GM21723 (cell line): ENCODE measurements at regions not wholly inside any gene's neighbourhood (a gene's known extent, or its start where the extent isn't known, plus 50 kb on each side); places are given as distances from the start of the nearest gene placed in this dataset.

Experiments
- ATAC-seq: cut with Tn5 transposase; IDR thresholded peaks from one replicate; pipeline ENCODE4 v1.9.1; 2021; ENCODE audit warnings: mild to moderate bottlenecking, moderate library complexity; ENCODE audit not compliant: unreplicated experiment

DNA sequence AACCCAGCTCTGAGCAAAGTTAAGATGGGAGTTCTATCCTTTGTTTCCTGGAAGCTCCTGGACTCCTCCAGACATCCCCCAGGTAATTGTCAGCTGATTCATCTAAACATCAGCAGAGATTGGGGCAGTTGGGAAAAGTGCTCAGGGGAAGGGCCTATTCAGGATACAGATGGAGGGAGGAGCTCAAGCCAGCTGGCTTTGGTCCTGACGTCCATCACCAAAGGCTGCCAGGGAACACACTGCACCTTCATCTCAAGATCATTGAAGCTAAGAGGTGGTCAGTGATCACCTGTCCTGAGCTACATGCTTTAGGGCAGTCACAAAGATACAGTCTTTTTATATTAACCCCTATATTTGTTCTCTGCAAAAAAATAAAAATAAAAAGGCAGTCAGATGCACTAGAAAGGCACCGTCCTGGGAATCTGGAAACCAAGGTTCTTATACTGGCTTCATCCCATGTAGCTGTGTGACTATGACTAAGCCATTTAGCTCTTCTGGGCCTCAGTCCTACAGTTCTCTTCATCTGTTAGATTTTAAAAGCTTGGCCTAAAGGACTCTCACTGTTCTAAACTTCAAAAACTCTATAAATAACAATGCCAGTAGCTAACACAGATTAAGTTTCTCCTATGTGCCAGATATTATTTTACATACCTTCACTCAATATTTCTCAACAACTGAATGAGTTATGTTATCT lies 446.5 kb downstream of the BCL11A start:
- no peak for ATAC-seq

DNA sequence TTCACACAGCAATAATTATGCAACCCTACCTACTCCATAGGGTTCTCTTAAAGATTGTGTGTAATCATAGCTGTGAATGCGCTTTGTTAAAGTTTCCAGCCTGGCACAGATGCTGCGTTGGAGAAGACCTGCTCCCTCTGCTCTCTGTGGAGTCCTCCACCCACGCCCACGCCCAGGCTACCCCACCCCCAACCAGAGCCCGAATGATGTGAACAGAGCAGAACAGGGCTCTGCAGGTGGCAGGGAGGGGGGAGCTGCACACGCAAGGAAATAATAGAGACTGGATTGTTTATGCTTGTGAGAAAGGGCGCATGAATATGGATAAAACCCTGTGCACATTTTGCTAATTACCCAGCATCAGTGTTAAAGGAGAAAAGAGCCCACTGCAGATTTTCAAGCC lies 447.5 kb downstream of the BCL11A start:
- no peak for ATAC-seq

DNA sequence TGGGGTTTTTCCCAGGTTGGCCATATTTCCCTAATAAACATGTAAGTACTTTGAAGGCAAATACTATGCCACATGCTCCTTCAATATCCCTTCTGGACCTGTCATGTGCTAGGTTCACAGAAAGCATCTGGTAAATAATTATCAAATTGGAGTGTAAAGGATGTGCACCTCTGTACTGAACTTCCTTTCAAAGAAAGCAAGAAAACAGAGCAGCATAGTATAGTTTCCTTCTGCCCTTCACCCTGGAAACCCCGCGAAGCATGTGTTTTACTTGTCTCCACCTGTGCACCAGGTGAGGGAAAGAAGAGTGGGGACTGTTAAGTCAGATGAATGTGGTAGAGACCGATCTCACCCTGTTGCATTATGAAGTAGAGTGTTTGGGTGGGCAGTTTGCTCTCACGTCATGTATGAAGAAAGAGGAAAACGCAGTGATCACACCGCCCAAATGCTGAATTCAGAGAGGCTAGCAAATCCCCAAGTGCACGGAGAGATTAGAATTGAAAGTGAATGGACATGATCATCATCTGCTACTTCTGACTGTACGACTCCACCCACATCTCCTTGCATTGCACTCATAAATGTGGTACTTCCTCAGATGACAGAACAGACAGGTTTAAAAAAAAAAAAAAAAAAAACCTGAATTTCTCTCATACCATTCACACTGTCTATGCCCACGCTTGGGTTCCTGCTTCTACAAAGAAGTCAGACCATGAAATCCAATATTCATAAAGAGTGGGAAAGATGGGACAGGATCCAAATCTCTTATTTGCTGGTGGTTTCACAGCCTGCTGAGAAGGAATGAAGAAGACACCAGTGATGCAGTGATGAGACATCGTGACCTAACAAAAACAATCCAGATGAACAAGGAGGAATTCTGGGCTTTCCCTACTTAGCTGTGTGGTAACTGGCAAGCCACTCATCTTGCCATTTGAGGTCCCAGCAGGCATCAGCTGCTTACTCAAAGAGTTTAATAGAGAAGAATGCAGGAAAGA lies 448.6 kb downstream of the BCL11A start:
- peak; percentile 67 for ATAC-seq

DNA sequence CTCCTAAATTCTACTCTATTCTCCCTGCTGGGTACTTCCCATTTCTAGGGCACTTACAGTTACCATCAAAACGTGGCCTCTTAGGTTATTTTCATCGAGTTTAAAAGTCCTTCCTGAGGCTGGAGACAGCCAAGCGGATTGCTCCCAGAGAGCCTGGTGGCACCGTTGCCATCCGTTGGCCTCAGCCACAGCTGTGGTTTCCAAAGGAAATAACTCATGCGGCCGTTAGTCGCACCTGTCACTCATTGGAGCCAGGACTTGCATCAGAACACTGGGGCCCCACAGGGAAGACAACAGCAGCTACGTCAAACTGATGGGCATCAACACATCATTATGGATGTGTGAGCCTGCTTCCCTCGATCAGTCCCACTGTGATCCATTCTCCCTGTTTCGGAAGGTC lies 453.4 kb downstream of the BCL11A start:
- no peak for ATAC-seq

DNA sequence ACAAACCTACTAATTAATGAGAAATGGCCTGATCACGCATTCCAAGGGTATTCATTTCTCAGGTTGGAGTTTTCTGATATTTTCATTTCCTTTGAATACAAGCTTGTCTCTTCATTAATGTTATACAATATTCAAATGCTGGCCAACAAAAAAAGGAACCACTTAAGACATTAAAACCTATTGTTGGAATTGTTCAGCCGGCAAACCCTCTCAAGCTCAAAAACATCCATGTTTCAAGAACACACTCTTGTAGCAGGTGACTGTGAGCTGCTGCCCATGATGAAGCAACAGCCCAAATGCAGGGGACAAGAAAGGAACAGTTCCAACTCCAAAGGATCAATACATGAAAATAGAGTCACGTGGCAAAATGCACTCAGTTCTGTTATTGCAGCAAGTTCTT lies 454.5 kb downstream of the BCL11A start:
- ATAC-seq = no peak

DNA sequence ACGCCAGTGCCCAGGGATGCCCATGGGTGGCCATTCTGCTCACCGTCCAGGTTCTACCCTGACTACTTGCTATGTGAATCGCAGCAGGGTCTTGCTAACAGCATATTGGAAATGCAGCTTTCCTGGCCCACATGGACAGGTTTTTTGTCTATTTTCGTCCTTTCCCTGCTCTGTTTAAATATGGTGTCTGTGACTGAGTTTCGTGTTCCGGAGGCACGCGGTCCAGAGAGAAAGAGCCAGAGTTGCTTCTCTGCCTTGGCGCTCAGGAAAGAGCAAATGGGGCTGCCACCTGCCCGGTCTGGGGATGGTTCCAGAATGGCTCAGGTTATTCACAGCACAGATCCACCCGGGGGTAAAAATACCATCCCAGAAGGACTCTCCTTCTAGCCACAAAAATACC lies 456.2 kb downstream of the BCL11A start:
- no peak for ATAC-seq

DNA sequence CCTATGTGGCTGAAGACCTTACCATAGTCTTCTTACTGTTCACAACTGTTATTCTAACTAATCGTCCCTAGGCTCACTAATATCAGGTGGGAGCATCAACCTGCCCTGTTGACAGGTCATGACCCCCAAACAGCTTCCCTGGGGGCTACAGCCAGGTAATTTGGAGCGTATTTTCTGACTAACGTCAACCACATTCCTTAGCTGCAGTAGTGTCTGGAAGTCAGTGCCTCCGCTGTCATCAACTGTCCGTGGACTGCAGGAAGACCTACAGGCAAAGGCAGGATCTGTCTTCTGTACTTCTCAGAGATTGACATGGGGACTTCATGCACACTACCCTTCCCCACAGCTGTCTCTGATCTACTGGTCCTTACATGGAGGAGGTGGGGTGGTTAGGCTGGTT lies 456.9 kb downstream of the BCL11A start:
- ATAC-seq = no peak

DNA sequence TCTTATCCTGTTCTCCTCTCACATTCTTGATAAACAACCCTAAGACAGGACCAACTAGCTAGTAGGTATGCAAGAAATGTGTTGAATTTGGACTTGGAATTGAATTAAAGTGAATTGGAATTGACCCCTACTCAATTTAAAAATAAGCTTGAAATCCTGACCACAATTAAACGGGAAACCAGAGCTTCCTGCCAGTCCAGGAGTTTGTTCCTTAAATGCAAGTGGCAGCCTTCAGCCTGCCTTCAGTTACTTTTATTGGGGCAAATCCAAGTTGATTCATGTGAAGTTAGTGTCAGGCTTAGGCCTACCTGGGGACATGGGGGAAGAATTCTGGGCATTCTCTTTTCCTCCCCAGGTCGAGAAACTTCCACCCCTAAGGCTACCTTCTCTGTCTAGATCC lies 457.6 kb downstream of the BCL11A start:
- no peak for ATAC-seq

DNA sequence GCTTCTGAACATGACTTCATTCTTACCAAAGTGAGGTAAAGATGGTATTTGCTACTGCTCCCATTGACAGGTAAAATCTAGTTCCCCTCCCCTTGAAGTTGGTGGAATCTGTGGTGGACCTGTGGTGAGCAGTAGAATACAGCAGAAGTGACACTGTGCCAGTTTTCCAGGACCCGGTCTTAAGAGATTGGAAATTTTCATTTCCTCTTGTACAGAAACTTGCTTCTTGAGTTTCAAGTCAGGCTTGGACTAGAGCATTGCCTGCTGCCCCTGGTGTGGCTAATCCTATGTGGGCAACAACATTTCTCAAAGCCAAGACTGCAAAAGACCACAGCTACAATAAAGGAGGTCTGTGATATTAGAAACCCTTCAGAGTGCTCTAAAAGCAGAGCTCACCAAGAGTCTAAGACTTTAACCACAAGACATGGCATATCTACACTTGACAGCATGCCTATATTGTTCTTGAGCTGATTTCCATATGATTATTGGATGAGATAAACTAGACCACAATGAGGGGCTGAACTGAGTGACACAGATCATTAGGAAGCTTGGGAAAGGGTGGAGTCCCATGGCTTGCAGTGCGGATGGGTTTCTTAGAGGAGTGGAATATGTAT lies 458.1 kb downstream of the BCL11A start:
- no peak for ATAC-seq

DNA sequence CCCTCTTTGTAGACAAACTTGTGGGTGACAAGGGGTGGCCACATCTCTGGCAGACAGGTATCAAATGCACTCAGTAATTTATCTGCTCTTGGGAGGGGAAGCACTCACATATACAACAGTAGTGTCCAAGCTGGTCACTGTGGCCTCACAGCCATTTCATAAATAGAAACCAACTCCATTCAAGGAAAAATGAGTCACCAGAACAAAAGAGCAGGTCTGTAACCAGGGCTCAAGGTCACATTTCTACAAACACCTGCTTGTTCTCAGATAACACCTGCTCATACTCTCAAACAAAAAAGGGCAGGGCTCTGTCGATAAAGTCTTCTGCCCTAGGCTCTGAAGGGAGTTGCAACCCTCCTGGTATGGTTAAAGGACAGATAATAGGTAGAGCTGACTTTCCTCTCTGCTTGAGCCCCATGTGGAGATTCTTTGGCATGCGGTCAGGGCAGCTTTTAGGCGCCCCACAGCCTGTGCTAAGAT lies 459.0 kb downstream of the BCL11A start:
- ATAC-seq = no peak

DNA sequence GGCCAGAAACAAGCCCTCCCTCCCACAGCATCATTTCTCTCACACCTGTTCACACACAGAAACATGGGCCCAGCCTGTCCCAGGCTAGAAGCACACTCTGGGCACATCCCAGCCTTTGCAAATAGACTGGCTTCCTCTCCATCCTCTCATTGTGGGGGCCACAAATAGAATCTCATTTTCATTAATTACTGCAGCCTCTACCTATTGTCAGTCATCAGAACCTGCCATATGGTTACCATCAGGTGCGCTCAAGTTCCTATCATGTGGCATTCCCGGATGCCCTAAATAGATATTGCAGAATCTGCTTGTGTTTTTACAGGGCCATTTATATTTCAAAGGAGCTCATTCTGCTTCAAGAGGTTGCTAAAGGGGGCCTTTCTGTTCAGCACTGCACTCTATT lies 460.7 kb downstream of the BCL11A start:
- no peak for ATAC-seq

DNA sequence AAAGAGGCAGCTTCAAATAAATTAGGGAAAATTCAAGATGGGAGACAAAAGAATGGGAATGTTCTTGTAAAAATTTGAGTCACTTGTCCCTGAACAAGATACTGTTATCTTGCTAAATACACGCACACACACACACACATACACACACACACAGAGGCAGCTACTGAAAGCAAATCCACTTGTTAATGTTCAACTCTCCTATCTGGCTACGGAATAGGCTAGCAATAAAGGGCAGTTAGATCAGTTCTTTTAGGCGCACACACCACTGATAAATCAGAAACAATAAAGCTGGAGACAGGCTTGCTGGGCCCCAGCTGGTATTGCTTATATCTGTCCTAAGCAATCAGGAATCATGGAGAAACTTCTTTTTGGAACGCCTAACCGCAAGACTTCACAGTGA lies 461.6 kb downstream of the BCL11A start:
- no peak for ATAC-seq

DNA sequence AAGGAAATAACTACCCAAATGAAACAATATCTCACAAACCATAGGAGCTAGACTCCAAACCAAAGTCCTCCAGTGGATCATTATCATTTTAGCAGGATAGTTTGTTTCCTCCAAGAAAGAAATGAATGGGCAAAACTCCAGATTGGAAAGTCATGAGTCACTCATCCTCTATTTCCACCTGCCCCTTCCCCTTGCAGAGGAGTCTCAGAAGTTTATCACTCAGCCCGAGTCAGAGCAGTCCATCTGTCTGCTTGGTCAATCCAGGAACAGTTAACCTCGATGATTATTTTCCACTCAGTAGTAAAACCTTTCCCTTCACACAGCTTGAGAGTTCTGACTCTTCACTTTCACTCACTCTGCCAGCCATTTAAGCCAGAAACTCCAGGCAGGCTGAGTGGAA lies 462.2 kb downstream of the BCL11A start:
- no peak for ATAC-seq

DNA sequence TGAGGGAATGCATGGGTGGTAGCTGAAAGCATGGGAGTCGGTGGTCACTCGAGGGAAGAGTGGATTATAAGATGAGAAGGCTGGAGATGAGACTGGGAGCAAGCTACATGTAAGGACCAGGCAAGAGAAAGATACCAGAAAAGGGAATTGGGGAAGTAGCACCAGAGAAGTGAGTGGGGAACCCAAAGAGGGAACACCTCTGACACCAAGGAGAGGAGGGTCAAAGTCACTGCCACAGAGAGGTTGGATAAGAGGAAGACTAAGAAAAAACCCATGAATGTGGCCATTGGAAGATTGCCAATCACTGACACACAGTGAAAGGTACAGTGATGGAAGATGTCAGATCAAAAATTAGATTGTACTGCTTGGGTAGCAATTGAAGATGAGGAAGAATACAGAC lies 473.9 kb downstream of the BCL11A start:
- no peak for ATAC-seq

DNA sequence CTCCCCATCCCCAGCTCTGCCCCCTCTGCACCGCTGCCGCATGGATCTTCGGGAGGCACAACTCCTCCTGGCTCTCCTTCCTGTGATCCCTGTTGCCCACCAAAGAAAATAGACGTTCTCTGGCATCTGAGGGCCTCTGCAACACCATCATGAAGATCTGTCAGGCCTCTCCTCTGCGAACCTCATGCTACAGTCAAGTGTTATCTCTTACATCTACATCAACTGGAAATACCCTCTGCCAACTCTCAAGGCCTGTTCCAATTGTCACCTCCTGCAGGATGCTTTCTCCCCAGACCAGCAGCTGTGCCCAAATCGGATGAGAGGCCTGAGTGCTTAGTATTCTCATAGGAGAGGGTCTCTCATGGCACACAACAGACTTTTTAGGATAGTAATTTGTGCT lies 478.4 kb downstream of the BCL11A start:
- ATAC-seq = no peak

DNA sequence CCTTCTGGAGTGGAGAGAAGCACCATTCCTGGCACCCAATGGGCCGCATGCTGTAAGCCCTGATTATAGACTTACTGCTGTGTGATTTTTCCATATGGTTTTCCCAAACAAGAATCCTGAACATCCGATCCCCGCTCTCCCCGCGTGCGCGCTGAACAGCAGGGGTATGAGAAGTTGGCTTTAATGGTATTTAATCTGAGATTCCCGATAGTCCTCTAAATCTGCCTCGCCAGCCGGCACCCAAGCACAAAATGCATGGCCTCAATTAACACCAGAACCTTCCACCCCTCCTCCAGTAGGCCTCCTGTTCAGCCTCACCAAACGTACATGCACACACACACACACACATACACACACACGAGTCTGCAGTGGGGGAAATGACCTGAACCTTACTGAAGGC lies 480.3 kb downstream of the BCL11A start:
- no peak for ATAC-seq

DNA sequence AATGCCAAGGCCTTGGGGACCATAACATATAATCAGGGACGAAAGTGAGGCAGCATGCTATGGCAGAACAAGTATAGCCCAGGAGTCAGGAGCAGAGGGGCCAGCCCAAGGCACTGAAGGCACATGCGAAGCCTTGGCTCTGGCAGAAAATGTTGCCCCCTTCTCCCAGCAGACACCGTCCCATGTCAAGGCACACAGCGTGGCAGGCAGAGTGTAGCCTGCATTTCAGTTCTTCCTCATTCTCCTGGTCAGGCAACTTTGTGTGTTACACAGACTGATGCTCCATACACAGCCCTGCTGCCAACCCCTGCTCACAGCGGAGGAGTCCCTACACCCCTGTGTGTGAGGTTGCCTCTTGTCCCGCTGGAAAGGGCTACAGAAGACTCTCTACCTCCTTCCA lies 480.8 kb downstream of the BCL11A start:
- no peak for ATAC-seq

DNA sequence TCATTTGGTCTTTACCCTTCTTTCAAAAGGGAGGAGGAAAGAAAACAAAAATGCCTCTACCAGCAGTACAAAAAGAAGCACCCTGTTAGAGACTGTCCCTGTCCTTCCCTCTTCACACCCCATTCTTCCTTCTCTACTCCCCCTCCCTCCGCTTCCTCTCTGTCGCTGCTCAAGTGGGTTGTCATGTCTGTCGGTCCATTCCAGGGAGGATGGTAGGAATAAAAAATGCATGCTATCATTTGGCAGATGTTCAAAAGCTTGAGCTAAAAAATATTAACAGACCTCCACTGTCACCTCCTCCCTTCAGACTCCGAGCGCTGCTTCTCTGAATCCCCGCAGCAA lies 482.0 kb downstream of the BCL11A start:
- no peak for ATAC-seq

DNA sequence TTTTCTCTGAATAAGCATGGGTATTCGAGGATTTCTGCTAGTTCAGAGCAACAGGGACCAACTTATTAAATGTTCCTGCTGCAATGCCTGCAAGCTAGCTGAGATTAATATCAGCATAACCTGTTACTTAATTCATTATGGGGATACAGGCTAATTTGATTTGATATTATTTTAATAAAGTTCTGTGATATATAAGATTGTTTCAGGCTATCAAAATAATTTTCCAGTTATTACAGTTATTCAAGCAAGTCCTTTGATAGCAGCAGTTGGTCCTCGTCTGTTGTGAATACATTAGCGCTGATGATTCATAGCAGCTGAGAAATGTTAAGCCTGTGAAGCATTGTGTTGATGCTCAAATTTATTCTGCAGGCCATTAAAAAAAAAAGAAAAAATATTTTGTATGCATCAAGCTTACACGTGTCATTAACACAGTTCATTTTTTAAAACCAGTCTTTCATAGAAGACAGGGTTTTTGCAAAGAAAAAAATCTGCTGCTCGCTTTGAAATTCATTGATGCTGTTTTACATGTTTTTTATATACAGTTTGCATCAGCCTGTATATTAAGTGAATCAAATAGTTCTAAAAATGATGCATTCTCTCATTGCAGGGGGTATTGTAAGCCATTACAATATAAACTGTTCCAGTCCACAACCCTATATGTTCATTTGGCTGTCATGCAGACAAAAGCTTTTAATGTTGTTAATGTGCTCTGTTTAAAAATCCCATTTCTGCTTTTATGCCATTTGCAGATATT lies 482.5 kb downstream of the BCL11A start:
- ATAC-seq = no peak

DNA sequence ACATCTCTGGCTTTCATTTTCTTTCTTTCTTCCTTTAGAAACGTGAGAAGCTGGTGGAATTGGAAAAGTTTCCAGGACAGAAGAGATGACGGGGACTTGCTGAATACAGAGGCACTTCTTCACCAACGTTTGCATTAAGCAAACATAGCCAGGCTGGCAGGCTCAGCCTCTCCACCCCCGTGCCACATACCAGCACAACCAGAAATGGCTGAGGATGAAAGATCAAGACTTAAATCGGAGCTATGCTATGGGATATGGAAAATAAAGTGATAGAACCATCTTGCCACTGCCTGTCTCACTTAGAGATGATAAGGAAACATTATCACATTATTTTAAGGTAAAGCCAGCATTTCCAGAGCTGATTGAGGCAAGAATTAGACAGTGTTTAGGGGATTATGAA lies 483.3 kb downstream of the BCL11A start:
- no peak for ATAC-seq

DNA sequence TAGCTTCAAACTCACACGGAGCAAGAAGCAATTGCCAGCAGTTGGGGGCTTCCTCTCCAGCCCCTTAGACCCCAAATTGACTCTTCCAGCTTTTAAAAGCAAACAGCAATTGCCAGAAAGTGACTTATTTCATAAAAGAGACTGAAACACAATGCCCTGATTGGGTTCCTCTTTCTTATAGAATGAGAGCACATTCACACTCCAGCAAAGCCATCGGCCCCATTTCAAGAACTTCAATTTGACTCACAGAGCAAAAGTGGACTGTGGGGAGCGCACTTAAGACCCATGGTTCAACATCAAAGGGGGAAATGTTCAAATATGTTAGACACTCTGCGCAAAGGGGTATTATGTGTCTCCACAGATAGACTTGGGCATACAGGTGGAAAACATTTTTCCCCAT lies 484.7 kb downstream of the BCL11A start:
- ATAC-seq = no peak
